ENCODE measurements at regions not wholly inside any gene's neighbourhood (a gene's known extent, or its start where the extent isn't known, plus 50 kb on each side); places are given as distances from the start of the nearest gene placed in this dataset.

DNA sequence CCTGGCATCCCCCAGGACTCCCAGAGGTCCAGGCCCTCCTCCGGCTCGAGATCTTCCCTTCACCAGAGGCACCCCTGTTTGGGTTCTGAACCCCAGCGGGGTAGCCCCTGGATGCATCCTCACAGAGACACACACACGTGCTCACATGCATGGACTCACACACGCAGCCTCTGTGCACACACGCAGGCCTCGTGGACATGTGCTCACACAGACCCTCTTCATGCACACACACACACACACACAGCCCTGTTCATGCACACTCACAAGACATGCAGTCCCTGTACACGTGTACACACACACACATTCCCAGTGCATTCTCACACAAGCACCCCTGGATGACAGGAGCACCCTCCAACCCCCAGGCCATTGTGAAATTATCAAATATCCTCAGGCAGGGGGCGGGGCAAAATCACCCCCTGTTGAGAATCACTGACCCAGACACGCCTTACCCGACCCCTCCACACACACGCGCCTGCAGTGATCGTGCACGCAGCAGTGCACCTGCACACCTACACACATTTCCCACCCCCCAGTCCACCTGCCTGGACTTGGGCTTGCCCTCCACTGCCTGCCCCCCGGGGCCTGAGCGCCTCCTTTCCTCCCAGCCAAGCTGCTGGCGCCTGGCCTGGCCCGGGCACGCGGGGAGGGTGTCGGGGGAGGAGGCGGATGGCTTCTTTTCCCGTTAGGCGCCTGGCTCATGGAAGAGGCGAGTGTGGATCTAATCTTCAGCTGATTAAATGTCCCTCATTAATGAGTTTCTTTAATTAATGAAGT is 62.6 kb downstream of the ENGASE start:
- Histone ChIP-seq H3K27me3 (no peaks in the 10 kb centered on the region), H3K9me3 (no peaks in the 10 kb centered on the region), H3K27ac (no peak overlapping the region), H3K36me3 (no peaks in the 10 kb centered on the region), H3K4me1 (no peaks in the 10 kb centered on the region), H3K4me3 (no peak overlapping the region)
- no peak for TF ChIP-seq CTCF (IDR thresholded peaks at IDR 0.05)
- DNase-seq (ENCODE audit: low spot score in 2 of 2): no peak
- intact Hi-C loops (cut with DNase I): no loop called here

DNA sequence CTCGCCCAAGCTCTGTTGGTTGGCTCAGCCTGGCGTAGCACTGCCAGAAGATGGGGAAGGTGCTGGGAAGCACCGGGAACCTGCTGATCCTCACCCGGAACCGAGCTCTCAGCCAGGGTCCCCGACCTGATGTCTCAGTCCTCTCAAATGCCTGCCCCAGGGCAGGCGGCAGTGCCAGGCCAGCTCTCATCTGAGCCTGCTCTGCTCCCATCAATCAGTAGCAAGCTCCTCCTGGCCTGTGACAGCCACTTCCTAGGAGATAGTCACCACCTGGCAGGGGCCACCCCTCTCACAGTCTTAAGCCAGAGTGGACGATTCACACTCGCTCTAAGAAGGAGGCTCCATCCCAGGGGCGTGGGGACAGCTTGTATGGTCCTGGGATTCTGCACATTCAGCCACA is 62.0 kb downstream of the ENGASE start:
- H3K4me3 ChIP-seq: no peak overlapping the region
- no peaks in the 10 kb centered on the region for H3K36me3 ChIP-seq
- H3K9me3 ChIP-seq: no peaks in the 10 kb centered on the region
- no peaks in the 10 kb centered on the region for H3K27me3 ChIP-seq
- H3K27ac ChIP-seq: no peak overlapping the region
- no peak for DNase-seq (ENCODE audit: low spot score in 2 of 2)
- H3K4me1 ChIP-seq: no peaks in the 10 kb centered on the region
- intact Hi-C loops (cut with DNase I): no loop called here
- no peak for TF ChIP-seq CTCF (IDR thresholded peaks at IDR 0.05)

Data from ascending aorta (tissue), 2 donors.